ENCODE measurements at regions not wholly inside any gene's neighbourhood (a gene's known extent, or its start where the extent isn't known, plus 50 kb on each side); places are given as distances from the start of the nearest gene placed in this dataset.

GRCh38 chr11:47915374-47915773 lies 65.0 kb upstream of the PTPRJ start:
- TF ChIP-seq CTCF (IDR thresholded peaks at IDR 0.05; ENCODE audit: low read depth, low read length): no peak
- TF ChIP-seq POLR2A (IDR thresholded peaks at IDR 0.05; ENCODE audit: extremely low read depth, insufficient read length): no peak
- no peak for TF ChIP-seq MAX (IDR thresholded peaks at IDR 0.05; ENCODE audit: low read depth, low read length)

Data from NB4 (cell line).